ENCODE measurements at regions not wholly inside any gene's neighbourhood (a gene's known extent, or its start where the extent isn't known, plus 50 kb on each side); places are given as distances from the start of the nearest gene placed in this dataset.
"Not testable (repeated sequence)": the region's sequence is repeated elsewhere in the genome, so short reads cannot be mapped to it uniquely, and the experiment has no call there.

DNA sequence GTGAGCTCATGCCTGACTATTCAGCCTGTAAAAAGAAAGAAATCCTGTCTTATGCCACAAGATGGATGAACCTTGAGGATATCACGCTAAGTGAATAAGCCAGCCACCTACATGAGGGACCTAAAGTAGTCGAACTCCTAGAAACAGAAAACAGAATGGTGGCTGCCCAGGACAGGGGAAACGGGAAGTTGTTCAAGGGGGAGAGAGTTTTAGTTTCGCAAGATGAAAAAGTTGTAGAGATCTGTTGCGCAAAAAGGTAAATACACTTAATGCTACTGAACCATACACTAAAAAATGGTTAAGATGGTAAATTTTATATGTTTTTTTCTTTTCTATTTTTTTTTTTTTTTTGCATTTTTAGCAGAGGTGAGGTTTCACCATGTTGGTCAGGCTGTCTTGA lies 74.1 kb upstream of the RALY start:
- Histone ChIP-seq H3K36me3 (ENCODE audit: control insufficient read depth, insufficient read depth, low read length) (no peaks in the 10 kb centered on the region), H3K27me3 (ENCODE audit: control insufficient read depth, insufficient read depth, low read length) (no peaks in the 10 kb centered on the region), H3K4me3 (ENCODE audit: low read length) (no peak overlapping the region), H3K4me1 (ENCODE audit: control insufficient read depth, insufficient read depth, low read length) (no peaks in the 10 kb centered on the region), H3K9me3 (ENCODE audit: control insufficient read depth, low read depth, low read length) (no peaks in the 10 kb centered on the region), H3K27ac (ENCODE audit: low read length) (no peak overlapping the region)
- DNase-seq: no peak
- 93% methylated on average over 2 of the region's 5 CpGs for WGBS (ENCODE audit: insufficient coverage, low lambda C conversion rate)

DNA sequence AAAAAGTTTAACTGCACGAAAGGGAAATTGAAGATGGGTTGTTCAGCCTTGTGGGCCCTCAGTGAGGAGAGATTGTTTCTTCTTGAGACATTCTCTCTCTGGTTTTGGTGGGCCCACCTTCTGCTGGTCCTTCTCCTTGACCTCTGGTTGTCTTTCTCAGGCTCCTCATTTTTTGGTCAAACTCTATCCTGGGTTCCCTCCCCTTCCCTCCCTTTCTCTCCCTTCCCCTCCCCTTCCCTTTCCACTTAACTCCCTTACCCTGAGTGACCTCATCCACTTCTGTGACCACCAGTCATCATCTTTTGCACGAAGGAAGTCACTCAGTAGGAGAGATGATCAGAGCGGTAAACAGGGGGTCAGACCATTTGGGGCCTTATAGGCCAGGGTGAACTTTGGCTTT lies 71.5 kb upstream of the RALY start:
- no peaks in the 10 kb centered on the region for H3K4me1 ChIP-seq (ENCODE audit: control insufficient read depth, insufficient read depth, low read length)
- no peaks in the 10 kb centered on the region for H3K36me3 ChIP-seq (ENCODE audit: control insufficient read depth, insufficient read depth, low read length)
- no peak overlapping the region for H3K4me3 ChIP-seq (ENCODE audit: low read length)
- DNase-seq: no peak
- 80% methylated on average over 1 of the region's 3 CpGs for WGBS (ENCODE audit: insufficient coverage, low lambda C conversion rate)
- no peaks in the 10 kb centered on the region for H3K9me3 ChIP-seq (ENCODE audit: control insufficient read depth, low read depth, low read length)
- no peaks in the 10 kb centered on the region for H3K27me3 ChIP-seq (ENCODE audit: control insufficient read depth, insufficient read depth, low read length)
- no peak overlapping the region for H3K27ac ChIP-seq (ENCODE audit: low read length)

DNA sequence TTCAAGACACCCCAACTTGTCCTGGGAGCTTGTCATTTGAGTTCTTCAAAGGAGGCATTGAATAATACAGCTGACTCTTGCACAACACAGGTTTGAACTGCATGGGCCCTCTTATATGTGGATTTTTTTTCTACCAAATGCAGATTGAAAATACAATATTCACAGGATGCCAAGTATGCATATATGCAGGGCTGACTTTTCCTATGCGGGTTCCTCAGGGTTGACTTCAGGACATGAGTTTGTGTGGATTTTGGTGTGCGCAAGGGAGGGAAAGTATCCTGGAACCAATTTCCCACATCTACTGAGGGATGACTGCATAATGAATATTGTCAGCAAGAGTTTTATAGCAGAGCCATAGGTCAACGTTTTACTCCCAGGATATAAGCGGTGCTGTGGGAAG lies 70.0 kb upstream of the RALY start:
- Histone ChIP-seq H3K27me3 (ENCODE audit: control insufficient read depth, insufficient read depth, low read length) (no peaks in the 10 kb centered on the region), H3K4me3 (ENCODE audit: low read length) (no peak overlapping the region), H3K9me3 (ENCODE audit: control insufficient read depth, low read depth, low read length) (no peaks in the 10 kb centered on the region), H3K27ac (ENCODE audit: low read length) (no peak overlapping the region), H3K4me1 (ENCODE audit: control insufficient read depth, insufficient read depth, low read length) (no peaks in the 10 kb centered on the region), H3K36me3 (ENCODE audit: control insufficient read depth, insufficient read depth, low read length) (no peaks in the 10 kb centered on the region)
- WGBS (ENCODE audit: insufficient coverage, low lambda C conversion rate): no CpG with 5 or more reads among the region's 4 CpGs
- DNase-seq: no peak

DNA sequence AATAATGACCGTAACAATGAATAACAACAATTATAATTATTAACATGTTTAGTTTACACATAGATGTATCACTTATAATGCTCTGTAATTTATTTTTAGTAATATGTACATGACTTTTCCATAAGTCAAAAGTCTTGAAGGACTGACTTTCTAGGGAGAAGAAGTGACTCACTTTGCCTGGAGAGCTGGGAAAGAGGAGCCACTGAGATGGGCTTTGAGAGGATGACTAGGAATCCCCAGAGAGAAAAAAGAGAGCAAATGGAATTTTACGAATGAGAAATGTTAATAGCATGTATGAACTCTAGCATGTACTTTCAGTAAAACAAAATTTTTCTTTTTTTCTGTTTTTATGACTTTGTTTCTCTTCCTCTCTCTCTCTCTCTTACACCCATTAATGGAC lies 67.8 kb upstream of the RALY start:
- H3K27me3 ChIP-seq (ENCODE audit: control insufficient read depth, insufficient read depth, low read length): no peaks in the 10 kb centered on the region
- DNase-seq: no peak
- H3K4me1 ChIP-seq (ENCODE audit: control insufficient read depth, insufficient read depth, low read length): no peaks in the 10 kb centered on the region
- H3K36me3 ChIP-seq (ENCODE audit: control insufficient read depth, insufficient read depth, low read length): no peaks in the 10 kb centered on the region
- WGBS (ENCODE audit: insufficient coverage, low lambda C conversion rate): 100% methylated on average over 2 of the region's 2 CpGs
- no peaks in the 10 kb centered on the region for H3K9me3 ChIP-seq (ENCODE audit: control insufficient read depth, low read depth, low read length)
- H3K27ac ChIP-seq (ENCODE audit: low read length): no peak overlapping the region
- H3K4me3 ChIP-seq (ENCODE audit: low read length): no peak overlapping the region

DNA sequence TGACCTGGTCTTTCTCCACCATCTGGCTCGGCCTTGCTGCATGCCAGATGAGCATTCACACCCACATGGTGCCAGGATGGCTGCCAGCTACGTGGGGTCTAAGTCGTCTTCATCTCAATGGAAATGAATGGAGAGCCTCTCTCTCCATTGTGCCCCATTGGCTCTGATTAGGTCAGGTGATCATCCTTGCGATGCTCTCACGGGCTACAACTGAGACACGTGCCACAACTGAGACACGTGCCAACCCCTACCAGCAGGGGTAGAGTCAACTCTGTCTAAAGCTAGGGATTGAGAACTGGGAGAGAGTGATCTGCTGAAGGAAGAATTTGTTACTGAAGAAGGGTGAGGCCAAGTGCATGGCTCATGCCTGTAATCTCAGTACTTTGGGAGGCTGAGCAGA lies 67.3 kb upstream of the RALY start:
- DNase-seq: no peak
- H3K4me1 ChIP-seq (ENCODE audit: control insufficient read depth, insufficient read depth, low read length): no peaks in the 10 kb centered on the region
- no peak overlapping the region for H3K27ac ChIP-seq (ENCODE audit: low read length)
- H3K27me3 ChIP-seq (ENCODE audit: control insufficient read depth, insufficient read depth, low read length): no peaks in the 10 kb centered on the region
- H3K4me3 ChIP-seq (ENCODE audit: low read length): no peak overlapping the region
- WGBS (ENCODE audit: insufficient coverage, low lambda C conversion rate): no CpG with 5 or more reads among the region's 7 CpGs
- H3K36me3 ChIP-seq (ENCODE audit: control insufficient read depth, insufficient read depth, low read length): no peaks in the 10 kb centered on the region
- no peaks in the 10 kb centered on the region for H3K9me3 ChIP-seq (ENCODE audit: control insufficient read depth, low read depth, low read length)

DNA sequence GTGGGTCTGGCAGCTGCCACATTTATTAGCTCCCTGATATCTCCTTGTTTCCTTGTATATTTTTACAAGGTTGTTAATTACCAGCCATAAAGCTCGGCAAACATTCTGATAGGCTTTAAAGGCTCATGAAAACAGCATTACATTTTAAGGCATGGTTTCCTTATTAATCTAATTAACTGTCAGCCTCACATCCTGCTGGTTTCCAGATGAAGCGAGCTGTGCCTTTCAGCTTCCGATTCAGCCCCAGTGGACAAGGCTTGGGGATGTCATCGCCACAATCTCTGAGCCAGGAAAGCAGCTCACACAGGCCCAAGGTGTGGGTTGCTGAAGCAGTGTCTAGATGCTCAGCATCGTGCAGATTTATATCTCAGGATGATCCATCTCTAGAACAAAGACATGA lies 66.0 kb upstream of the RALY start:
- Histone ChIP-seq H3K36me3 (ENCODE audit: control insufficient read depth, insufficient read depth, low read length) (no peaks in the 10 kb centered on the region), H3K27ac (ENCODE audit: low read length) (no peak overlapping the region), H3K27me3 (ENCODE audit: control insufficient read depth, insufficient read depth, low read length) (no peaks in the 10 kb centered on the region), H3K9me3 (ENCODE audit: control insufficient read depth, low read depth, low read length) (no peaks in the 10 kb centered on the region), H3K4me3 (ENCODE audit: low read length) (no peak overlapping the region), H3K4me1 (ENCODE audit: control insufficient read depth, insufficient read depth, low read length) (no peaks in the 10 kb centered on the region)
- DNase-seq: peak in 1 of 2 donors; percentile 42
- WGBS (ENCODE audit: insufficient coverage, low lambda C conversion rate): 0% methylated on average over 1 of the region's 5 CpGs

DNA sequence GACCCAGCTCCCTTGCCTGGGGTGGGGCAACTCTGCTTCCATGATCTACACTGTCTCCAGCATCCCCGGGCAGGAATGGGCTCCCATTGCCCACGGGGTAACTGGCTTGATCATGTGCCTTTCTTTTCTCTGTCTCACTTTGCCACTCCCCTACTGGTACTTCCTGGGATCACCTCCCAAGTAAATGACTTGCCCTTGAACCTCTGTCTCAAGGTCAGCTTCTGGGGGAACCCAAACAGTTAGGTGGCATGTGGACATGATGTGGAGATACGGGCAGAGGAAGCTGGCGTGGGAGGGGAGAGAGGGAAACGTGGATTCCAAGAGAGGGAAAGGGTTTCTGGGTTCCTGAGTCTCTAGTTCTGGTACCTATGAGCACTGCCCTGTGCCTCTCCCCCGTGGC lies 63.8 kb upstream of the RALY start:
- no peak overlapping the region for H3K27ac ChIP-seq (ENCODE audit: low read length)
- H3K36me3 ChIP-seq (ENCODE audit: control insufficient read depth, insufficient read depth, low read length): no peaks in the 10 kb centered on the region
- no peaks in the 10 kb centered on the region for H3K27me3 ChIP-seq (ENCODE audit: control insufficient read depth, insufficient read depth, low read length)
- no peaks in the 10 kb centered on the region for H3K9me3 ChIP-seq (ENCODE audit: control insufficient read depth, low read depth, low read length)
- H3K4me3 ChIP-seq (ENCODE audit: low read length): no peak overlapping the region
- WGBS (ENCODE audit: insufficient coverage, low lambda C conversion rate): 72% methylated on average over 2 of the region's 6 CpGs
- DNase-seq: no peak
- H3K4me1 ChIP-seq (ENCODE audit: control insufficient read depth, insufficient read depth, low read length): no peaks in the 10 kb centered on the region

DNA sequence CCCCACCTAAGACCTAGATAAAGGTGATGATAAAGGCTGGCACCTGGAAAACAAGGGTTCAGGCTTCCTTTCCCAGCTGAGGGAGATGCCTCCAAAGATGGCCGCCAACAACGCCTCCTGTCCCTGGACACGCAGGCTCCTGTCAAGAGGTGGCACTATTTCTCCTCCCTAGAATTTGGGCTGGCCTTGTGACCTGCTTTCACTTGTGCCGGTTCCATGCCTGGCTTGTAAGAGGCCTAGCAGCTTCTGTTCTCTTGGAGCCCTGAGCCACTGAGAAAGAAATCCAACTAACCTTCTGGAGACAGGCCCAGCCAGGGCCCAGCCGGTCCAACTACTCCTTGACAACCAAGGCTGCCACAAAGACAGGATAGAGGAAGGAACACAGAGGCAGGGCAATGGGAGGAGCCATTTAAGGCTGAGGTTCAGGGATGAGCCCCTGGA lies 60.2 kb upstream of the RALY start:
- H3K27ac ChIP-seq (ENCODE audit: low read length): no peak overlapping the region
- no peaks in the 10 kb centered on the region for H3K27me3 ChIP-seq (ENCODE audit: control insufficient read depth, insufficient read depth, low read length)
- peak in 1 of 2 donors; percentile 38 for DNase-seq
- no peaks in the 10 kb centered on the region for H3K4me1 ChIP-seq (ENCODE audit: control insufficient read depth, insufficient read depth, low read length)
- H3K9me3 ChIP-seq (ENCODE audit: control insufficient read depth, low read depth, low read length): no peaks in the 10 kb centered on the region
- no peaks in the 10 kb centered on the region for H3K36me3 ChIP-seq (ENCODE audit: control insufficient read depth, insufficient read depth, low read length)
- H3K4me3 ChIP-seq (ENCODE audit: low read length): no peak overlapping the region
- WGBS (ENCODE audit: insufficient coverage, low lambda C conversion rate): 100% methylated on average over 1 of the region's 5 CpGs

DNA sequence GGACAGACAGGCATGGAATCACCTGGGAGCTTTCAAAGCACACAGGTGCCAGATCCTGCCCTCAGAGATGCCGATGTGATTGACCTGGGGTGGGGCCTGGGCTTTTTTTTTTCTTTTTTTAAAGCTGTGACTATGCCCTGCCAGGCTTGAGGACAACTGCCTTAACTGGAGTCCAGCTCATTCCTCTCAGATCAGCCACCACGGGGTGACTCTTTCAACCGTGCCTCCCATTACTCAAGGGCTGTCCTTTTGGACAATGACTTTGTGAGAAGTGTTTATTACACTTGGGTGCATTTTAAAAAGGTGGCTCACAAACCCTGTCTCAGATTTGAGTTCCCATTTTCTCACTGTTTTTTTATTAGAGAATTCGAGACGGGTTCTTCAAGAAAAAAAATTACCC lies 57.1 kb upstream of the RALY start:
- no peak overlapping the region for H3K4me3 ChIP-seq (ENCODE audit: low read length)
- no peaks in the 10 kb centered on the region for H3K36me3 ChIP-seq (ENCODE audit: control insufficient read depth, insufficient read depth, low read length)
- 100% methylated on average over 2 of the region's 5 CpGs for WGBS (ENCODE audit: insufficient coverage, low lambda C conversion rate)
- no peak for DNase-seq
- no peak overlapping the region for H3K27ac ChIP-seq (ENCODE audit: low read length)
- no peaks in the 10 kb centered on the region for H3K9me3 ChIP-seq (ENCODE audit: control insufficient read depth, low read depth, low read length)
- H3K4me1 ChIP-seq (ENCODE audit: control insufficient read depth, insufficient read depth, low read length): no peaks in the 10 kb centered on the region
- H3K27me3 ChIP-seq (ENCODE audit: control insufficient read depth, insufficient read depth, low read length): no peaks in the 10 kb centered on the region

DNA sequence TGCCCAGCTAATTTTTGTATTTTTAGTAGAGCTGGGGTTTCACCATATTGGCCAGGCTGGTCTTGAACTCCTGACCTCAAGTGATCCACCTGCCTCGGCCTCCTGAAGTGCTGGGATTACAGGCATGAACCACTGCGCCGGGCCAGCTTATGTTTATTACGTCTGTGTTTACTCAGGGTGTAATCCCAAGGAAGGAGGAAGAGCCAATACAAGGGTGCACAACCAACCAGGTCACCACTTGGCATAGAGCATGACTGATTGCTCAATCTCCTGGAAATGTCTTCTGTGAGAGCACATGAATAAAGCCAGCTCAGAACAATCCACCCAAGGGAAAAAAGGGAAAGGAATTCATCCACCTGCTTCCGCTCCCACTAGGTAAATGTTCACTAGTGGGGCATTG lies 54.7 kb upstream of the RALY start:
- DNase-seq: peak in 1 of 2 donors; percentile 25
- no CpG with 5 or more reads among the region's 5 CpGs for WGBS (ENCODE audit: insufficient coverage, low lambda C conversion rate)
- not testable (repeated sequence) for H3K27ac ChIP-seq (ENCODE audit: low read length)

DNA sequence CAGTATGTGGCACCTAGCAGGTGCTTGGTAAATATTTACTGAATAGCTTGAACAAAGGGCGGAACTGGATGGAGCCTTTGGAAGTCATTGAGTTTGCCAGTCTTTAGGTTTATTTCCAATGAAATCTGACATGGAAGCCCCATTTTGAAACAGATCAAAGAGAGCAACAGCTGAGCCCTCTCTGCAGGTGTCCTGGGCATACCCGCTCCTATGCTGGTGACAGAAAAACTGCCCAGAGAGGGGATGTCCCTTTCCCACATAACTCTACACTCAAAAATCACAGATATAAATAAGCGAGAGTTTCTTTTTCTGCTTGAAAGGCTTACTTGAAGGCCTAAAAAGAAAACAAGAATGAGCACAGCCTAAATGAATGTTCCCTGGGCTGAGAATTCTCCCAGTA lies 53.0 kb upstream of the RALY start:
- Histone ChIP-seq H3K4me1 (ENCODE audit: control insufficient read depth, insufficient read depth, low read length) (no peaks in the 10 kb centered on the region), H3K36me3 (ENCODE audit: control insufficient read depth, insufficient read depth, low read length) (no peaks in the 10 kb centered on the region), H3K27ac (ENCODE audit: low read length) (no peak overlapping the region), H3K4me3 (ENCODE audit: low read length) (no peak overlapping the region), H3K9me3 (ENCODE audit: control insufficient read depth, low read depth, low read length) (no peaks in the 10 kb centered on the region), H3K27me3 (ENCODE audit: control insufficient read depth, insufficient read depth, low read length) (no peaks in the 10 kb centered on the region)
- WGBS (ENCODE audit: insufficient coverage, low lambda C conversion rate): no CpG with 5 or more reads among the region's 3 CpGs
- DNase-seq: no peak

More for the DNA sequence above, 54.7 kb upstream of the RALY start:
- H3K4me1 ChIP-seq (ENCODE audit: control insufficient read depth, insufficient read depth, low read length); H3K27me3 ChIP-seq (ENCODE audit: control insufficient read depth, insufficient read depth, low read length); H3K9me3 ChIP-seq (ENCODE audit: control insufficient read depth, low read depth, low read length); H3K36me3 ChIP-seq (ENCODE audit: control insufficient read depth, insufficient read depth, low read length); H3K4me3 ChIP-seq (ENCODE audit: low read length): not testable (repeated sequence)

Measured in large intestine (tissue), 3 donors.